K562 (cell line): ENCODE measurements at regions not wholly inside any gene's neighbourhood (a gene's known extent, or its start where the extent isn't known, plus 50 kb on each side); places are given as distances from the start of the nearest gene placed in this dataset.

ENCODE experiments used
- ATAC-seq: fragments of 200-7000 bp; cut with Tn5 transposase; 3 replicates; pipeline ENCODE4 v1.9.1; 2020; ENCODE audit warnings: moderate library complexity
- BruUV-seq: library from RNA; stranded (reverse); fragments of 400-500 nt; replicated peaks from 2 replicates; lab custom pipeline; 2021; lab: Mats Ljungman, UMichigan
- CTCF ChIA-PET: fragments of 300-600 bp; formaldehyde crosslinking; extraction: SDS; loops from one replicate; lab custom pipeline; 2021; ENCODE audit warnings: low intra/inter-chr PET ratio; lab: Yijun Ruan, JAX
- POLR2A ChIA-PET: fragments of 300-600, 350-650 bp; sonication (Branson Sonifier 250); formaldehyde crosslinking; extraction: SDS; loops from one replicate; lab custom pipeline; 2021; ENCODE audit warnings: antibody characterized with exemption, inconsistent platforms; lab: Yijun Ruan, JAX
- DNase-seq, 4 experiments: peaks; one replicate each; pipeline versions ENCODE4 v3.0.0 to v3.0.0-alpha.2; 2011 to 2018; ENCODE audit warnings: low spot score in 3 of 4, mixed read lengths in 3 of 4; ENCODE audit errors: extremely low read depth in 1 of 4
- FAIRE-seq: peaks from 2 replicates; lab custom pipeline; 2011; peaks lifted over from hg19 to GRCh38; lab: Jason Lieb, UNC
- H2AFZ ChIP-seq: 2 replicates; pipeline ENCODE4 v1.6.0; 2011; ENCODE audit warnings: low read depth, low read length, control low read depth, inconsistent platforms
- H3K27ac ChIP-seq: fragments of 200-600 bp; 3 replicates; pipeline ENCODE4 v1.8.0; 2011; ENCODE audit warnings: low read depth, mild to moderate bottlenecking, control low read depth, inconsistent platforms, low read length, moderate library complexity, mixed read lengths; ENCODE audit errors: extremely low read depth
- H3K27me3 ChIP-seq, 2 experiments: fragments of 300-600 bp in 1 of 2; 2 replicates in 1 of 2; 3 replicates in 1 of 2; pipeline versions ENCODE4 v1.6.0 to v1.8.0; 2011; ENCODE audit warnings: inconsistent platforms in 2 of 2, low read length in 2 of 2, mild to moderate bottlenecking in 1 of 2, mixed read lengths in 1 of 2, moderate library complexity in 1 of 2; ENCODE audit not compliant: control insufficient read depth in 2 of 2, insufficient read depth in 2 of 2
- H3K36me3 ChIP-seq: fragments of 300-600 bp; 3 replicates; pipeline ENCODE4 v1.8.0; 2011; ENCODE audit warnings: mild to moderate bottlenecking, low read length, inconsistent platforms; ENCODE audit not compliant: control insufficient read depth, insufficient read depth
- H3K4me1 ChIP-seq, 2 experiments: fragments of 200-600 bp in 1 of 2; replicated peaks in 1 of 2; 2 replicates in 1 of 2; 3 replicates in 1 of 2; pipeline versions ENCODE4 v1.5.1 to v1.8.0; 2011; ENCODE audit warnings: inconsistent platforms in 2 of 2, low read length in 2 of 2, mild to moderate bottlenecking in 1 of 2, mixed read lengths in 1 of 2, moderate library complexity in 1 of 2; ENCODE audit not compliant: control insufficient read depth in 2 of 2, insufficient read depth in 2 of 2
- H3K4me2 ChIP-seq: 2 replicates; pipeline ENCODE4 v1.6.1; 2011; ENCODE audit warnings: low read length, control low read depth, inconsistent platforms, mixed read lengths; ENCODE audit not compliant: insufficient read depth
- H3K4me3 ChIP-seq: fragments of 200-600 bp; sonication (generic), shearing (Covaris generic); 2 replicates; pipeline ENCODE4 v1.5.1; 2016; ENCODE audit warnings: control low read depth, inconsistent platforms
- H3K79me2 ChIP-seq: fragments of 200-600 bp; 3 replicates; pipeline ENCODE4 v1.8.0; 2011; ENCODE audit warnings: low read length, inconsistent platforms; ENCODE audit not compliant: control insufficient read depth, insufficient read depth
- H3K9ac ChIP-seq, 2 experiments: 2 replicates each; pipeline versions ENCODE4 v1.6.0 to v1.6.1; 2011; ENCODE audit warnings: low read depth in 2 of 2, low read length in 2 of 2, control low read depth in 1 of 2, inconsistent platforms in 1 of 2, mild to moderate bottlenecking in 1 of 2, mixed read lengths in 1 of 2; ENCODE audit not compliant: insufficient read depth in 1 of 2
- H3K9me1 ChIP-seq: one replicate; pipeline ENCODE4 v1.6.0; 2011; ENCODE audit warnings: inconsistent platforms, mild to moderate bottlenecking, low read length, moderate library complexity; ENCODE audit not compliant: control insufficient read depth, insufficient read depth
- H3K9me3 ChIP-seq: replicated peaks from 2 replicates; pipeline ENCODE4 v1.5.1; 2011; ENCODE audit warnings: low read depth, low read length, inconsistent platforms; ENCODE audit not compliant: control insufficient read depth, insufficient read depth
- H4K20me1 ChIP-seq: replicated peaks from 2 replicates; pipeline ENCODE4 v1.6.1; 2011; ENCODE audit warnings: low read length, inconsistent platforms, mixed read lengths; ENCODE audit not compliant: control insufficient read depth, insufficient read depth
- CBX3 ChIP-seq, 2 experiments: IDR thresholded peaks; 1 replicate in 1 of 2; 2 replicates in 1 of 2; pipeline ENCODE4 v1.6.1; 2012; ENCODE audit warnings: inconsistent platforms in 2 of 2, low read length in 2 of 2, borderline replicate concordance in 1 of 2, control low read depth in 1 of 2
- FOXA3 ChIP-seq, 2 experiments: fragments of 450-650 bp in 1 of 2; sonication (generic) in 1 of 2; formaldehyde crosslinking; IDR thresholded peaks in 1 of 2; conservative IDR thresholded peaks in 1 of 2; 2 replicates each; pipeline versions ENCODE4 v1.4.0 to v1.8.0; 2020 to 2022; ENCODE audit warnings: mild to moderate bottlenecking in 2 of 2, missing genetic modification reagents in 1 of 2
- GABPB2 ChIP-seq: fragments of 250-450 bp; sonication (Bioruptor Pico); conservative IDR thresholded peaks from 2 replicates; pipeline ENCODE4 v1.5.1; 2021; ENCODE audit warnings: mild to moderate bottlenecking
- HMG20A ChIP-seq: fragments of 450-650 bp; formaldehyde crosslinking; conservative IDR thresholded peaks from 2 replicates; pipeline ENCODE4 v1.4.0; 2020; ENCODE audit warnings: mild to moderate bottlenecking, mixed read lengths
- HNRNPK ChIP-seq: fragments of 200-400 bp; formaldehyde crosslinking; IDR thresholded peaks from one replicate; pipeline ENCODE4 v1.6.1; 2018; ENCODE audit warnings: mild to moderate bottlenecking, low read depth, low read length; ENCODE audit not compliant: poor library complexity, severe bottlenecking
- JUND ChIP-seq, 2 experiments: IDR thresholded peaks; 2 replicates in 1 of 2; 3 replicates in 1 of 2; pipeline ENCODE4 v1.6.1; 2011; ENCODE audit warnings: borderline replicate concordance in 2 of 2, low read depth in 2 of 2, low read length in 2 of 2, improper control_type of control experiment in 1 of 2, missing biosample characterization in 1 of 2, missing genetic modification characterization in 1 of 2, missing genetic modification reagents in 1 of 2
- SRF ChIP-seq, 2 experiments: fragments of 250-450, 450-650 bp in 1 of 2; sonication (Bioruptor Pico) in 1 of 2; sonication (generic) in 1 of 2; formaldehyde crosslinking; IDR thresholded peaks; 2 replicates each; pipeline versions ENCODE4 v1.5.0 to v1.5.1; 2020 to 2022; ENCODE audit warnings: mild to moderate bottlenecking in 1 of 2, missing genetic modification reagents in 1 of 2
- TCFL5 ChIP-seq: fragments of 250-450 bp; sonication (Bioruptor Pico); conservative IDR thresholded peaks from 2 replicates; pipeline ENCODE4 v1.6.1; 2021; ENCODE audit warnings: mild to moderate bottlenecking, moderate library complexity, matching md5 sums
- TEAD1 ChIP-seq, 2 experiments: fragments of 450-650 bp in 1 of 2; sonication (generic) in 1 of 2; formaldehyde crosslinking; IDR thresholded peaks; 2 replicates each; pipeline versions ENCODE4 v1.4.0 to v1.8.0; 2020 to 2022; ENCODE audit warnings: mild to moderate bottlenecking in 2 of 2, missing genetic modification reagents in 1 of 2
- TRIM24 ChIP-seq, 2 experiments: fragments of 450-650 bp; IDR thresholded peaks; 2 replicates each; pipeline ENCODE4 v1.6.1; 2016
- TRIM28 ChIP-seq: fragments of 450-650 bp; IDR thresholded peaks from 2 replicates; pipeline ENCODE4 v1.6.1; 2017
- TSC22D4 ChIP-seq: fragments of 450-650 bp; IDR thresholded peaks from 2 replicates; pipeline ENCODE4 v1.6.1; 2016; ENCODE audit warnings: missing genetic modification characterization, missing biosample characterization, control low read depth
- ZNF311 ChIP-seq: fragments of 250-450 bp; sonication (Bioruptor Pico); IDR thresholded peaks from 2 replicates; pipeline ENCODE4 v1.4.0; 2020; ENCODE audit warnings: mild to moderate bottlenecking, moderate library complexity
- ZNF431 ChIP-seq: sonication (generic); formaldehyde crosslinking; IDR thresholded peaks from 2 replicates; pipeline ENCODE4 v1.8.0; 2022; ENCODE audit warnings: mild to moderate bottlenecking, missing genetic modification reagents
- ZNF561 ChIP-seq: fragments of 450-650 bp; formaldehyde crosslinking; conservative IDR thresholded peaks from 2 replicates; pipeline ENCODE4 v1.4.0; 2020; ENCODE audit warnings: mild to moderate bottlenecking, moderate library complexity
- in situ Hi-C: fragments of 300-500 bp; cut with MboI; formaldehyde crosslinking; loops from 4 replicates; pipeline ENCODE4 v1.15.0; 2018; ENCODE audit warnings: inconsistent platforms, mixed read lengths
- intact Hi-C: fragments of 100-400 bp; cut with micrococcal nuclease; formaldehyde crosslinking; loops from 2 replicates; pipeline ENCODE4 v1.14.2; 2022
- TF ChIP-seq, protein P1 (sequence below): fragments of 250-450 bp; sonication (Bioruptor Pico); IDR thresholded peaks from 2 replicates; pipeline ENCODE4 v1.8.0; 2021; ENCODE audit warnings: mild to moderate bottlenecking, moderate library complexity
- TF ChIP-seq, protein P2 (sequence below): sonication (generic); formaldehyde crosslinking; IDR thresholded peaks from 2 replicates; pipeline ENCODE4 v1.8.1; 2023; ENCODE audit warnings: mild to moderate bottlenecking, missing genetic modification reagents
- TF ChIP-seq, protein P3 (sequence below): fragments of 450-650 bp; formaldehyde crosslinking; IDR thresholded peaks from 2 replicates; pipeline ENCODE4 v1.4.0; 2020; ENCODE audit warnings: mild to moderate bottlenecking

DNA sequence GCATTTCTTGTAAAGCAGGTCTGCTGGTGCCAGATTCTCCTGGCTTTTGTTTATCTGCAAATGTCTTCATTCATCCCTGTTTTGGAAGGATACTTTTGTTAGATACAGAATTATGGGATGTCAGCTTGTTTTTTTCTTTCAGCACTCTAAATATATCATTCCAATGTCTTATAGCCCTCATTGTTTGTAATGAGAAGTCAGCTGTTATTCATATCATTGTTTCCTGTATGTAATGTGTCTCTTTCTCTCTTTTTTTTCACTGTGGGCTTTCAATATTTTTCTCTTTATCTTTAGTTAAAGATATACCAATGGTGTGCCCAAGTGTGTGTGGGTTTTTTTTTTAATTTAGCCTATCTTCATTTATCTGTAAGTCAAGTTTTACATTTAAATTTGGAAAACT lies 65.6 kb upstream of the DCP1A start:
- Histone ChIP-seq H3K27me3 (no peaks in the 10 kb centered on the region; a peak in 1 of 5 replicates), H3K27ac (no peak overlapping the region), H2AFZ (no peak overlapping the region), H3K36me3 (no peaks in the 10 kb centered on the region), H3K79me2 (no peaks in the 10 kb centered on the region), H3K9me3 (no peaks in the 10 kb centered on the region; the same call in 1 of the 2 replicates), H4K20me1 (no peaks in the 10 kb centered on the region), H3K9ac (no peak overlapping the region), H3K9me1 (no peaks in the 10 kb centered on the region), H3K4me1 (no peaks in the 10 kb centered on the region), H3K4me2 (no peak overlapping the region), H3K4me3 (no peak overlapping the region)
- ATAC-seq (no peak), DNase-seq (no peak), FAIRE-seq (no peak)
- in situ Hi-C loops (no loop called here), intact Hi-C loops (no loop called here)
- POLR2A ChIA-PET = no interaction called here
- CTCF ChIA-PET = no interaction called here
- BruUV-seq = no TSS peak
- no peak for TF ChIP-seq ZNF561
- TF ChIP-seq, protein P1, sequence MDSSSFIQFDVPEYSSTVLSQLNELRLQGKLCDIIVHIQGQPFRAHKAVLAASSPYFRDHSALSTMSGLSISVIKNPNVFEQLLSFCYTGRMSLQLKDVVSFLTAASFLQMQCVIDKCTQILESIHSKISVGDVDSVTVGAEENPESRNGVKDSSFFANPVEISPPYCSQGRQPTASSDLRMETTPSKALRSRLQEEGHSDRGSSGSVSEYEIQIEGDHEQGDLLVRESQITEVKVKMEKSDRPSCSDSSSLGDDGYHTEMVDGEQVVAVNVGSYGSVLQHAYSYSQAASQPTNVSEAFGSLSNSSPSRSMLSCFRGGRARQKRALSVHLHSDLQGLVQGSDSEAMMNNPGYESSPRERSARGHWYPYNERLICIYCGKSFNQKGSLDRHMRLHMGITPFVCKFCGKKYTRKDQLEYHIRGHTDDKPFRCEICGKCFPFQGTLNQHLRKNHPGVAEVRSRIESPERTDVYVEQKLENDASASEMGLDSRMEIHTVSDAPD (CRISPR knock-in tag) = no peak
- TF ChIP-seq HMG20A = no peak
- no peak for TF ChIP-seq GABPB2 (CRISPR knock-in tag)
- no peak for TF ChIP-seq HNRNPK
- no peak for TF ChIP-seq TEAD1 (CRISPR knock-in tag; IDR thresholded peaks at IDR 0.05)
- TF ChIP-seq, protein P2, sequence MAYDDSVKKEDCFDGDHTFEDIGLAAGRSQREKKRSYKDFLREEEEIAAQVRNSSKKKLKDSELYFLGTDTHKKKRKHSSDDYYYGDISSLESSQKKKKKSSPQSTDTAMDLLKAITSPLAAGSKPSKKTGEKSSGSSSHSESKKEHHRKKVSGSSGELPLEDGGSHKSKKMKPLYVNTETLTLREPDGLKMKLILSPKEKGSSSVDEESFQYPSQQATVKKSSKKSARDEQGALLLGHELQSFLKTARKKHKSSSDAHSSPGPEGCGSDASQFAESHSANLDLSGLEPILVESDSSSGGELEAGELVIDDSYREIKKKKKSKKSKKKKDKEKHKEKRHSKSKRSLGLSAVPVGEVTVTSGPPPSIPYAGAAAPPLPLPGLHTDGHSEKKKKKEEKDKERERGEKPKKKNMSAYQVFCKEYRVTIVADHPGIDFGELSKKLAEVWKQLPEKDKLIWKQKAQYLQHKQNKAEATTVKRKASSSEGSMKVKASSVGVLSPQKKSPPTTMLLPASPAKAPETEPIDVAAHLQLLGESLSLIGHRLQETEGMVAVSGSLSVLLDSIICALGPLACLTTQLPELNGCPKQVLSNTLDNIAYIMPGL (CRISPR knock-in tag) = no peak
- no peak for TF ChIP-seq TSC22D4 (tag)
- TF ChIP-seq CBX3 (IDR thresholded peaks at IDR 0.05; ENCODE audit: borderline replicate concordance in 1 of 2, low read length in 2 of 2) = peak in 1 of 2 experiments; percentile 74; a peak in 1 of 3 replicates
- no peak for TF ChIP-seq FOXA3 (CRISPR knock-in tag; conservative IDR thresholded peaks at IDR 0.05 in 1 of 2, IDR thresholded peaks at IDR 0.05 in 1 of 2)
- peak; percentile 87; the same call in 1 of the 2 replicates for TF ChIP-seq TRIM28
- no peak for TF ChIP-seq ZNF431 (CRISPR knock-in tag)
- no peak for TF ChIP-seq TCFL5
- TF ChIP-seq ZNF311 (CRISPR knock-in tag) = no peak
- 0 out of 4 replicates have a peak, but pooled peaks of 1 of the 2 experiments have one; percentile 24 for TF ChIP-seq TRIM24 (IDR thresholded peaks at IDR 0.05)
- TF ChIP-seq, protein P3, sequence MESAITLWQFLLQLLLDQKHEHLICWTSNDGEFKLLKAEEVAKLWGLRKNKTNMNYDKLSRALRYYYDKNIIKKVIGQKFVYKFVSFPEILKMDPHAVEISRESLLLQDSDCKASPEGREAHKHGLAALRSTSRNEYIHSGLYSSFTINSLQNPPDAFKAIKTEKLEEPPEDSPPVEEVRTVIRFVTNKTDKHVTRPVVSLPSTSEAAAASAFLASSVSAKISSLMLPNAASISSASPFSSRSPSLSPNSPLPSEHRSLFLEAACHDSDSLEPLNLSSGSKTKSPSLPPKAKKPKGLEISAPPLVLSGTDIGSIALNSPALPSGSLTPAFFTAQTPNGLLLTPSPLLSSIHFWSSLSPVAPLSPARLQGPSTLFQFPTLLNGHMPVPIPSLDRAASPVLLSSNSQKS = no peak
- no peak for TF ChIP-seq SRF (CRISPR knock-in tag; IDR thresholded peaks at IDR 0.05)
- no peak for TF ChIP-seq JUND (IDR thresholded peaks at IDR 0.05; ENCODE audit: borderline replicate concordance, low read depth, low read length)
- TF ChIP-seq JUND (tag; IDR thresholded peaks at IDR 0.05; ENCODE audit: borderline replicate concordance, low read depth, low read length) = no peak
